Ovary (tissue), 3 donors: ENCODE measurements at regions not wholly inside any gene's neighbourhood (a gene's known extent, or its start where the extent isn't known, plus 50 kb on each side); places are given as distances from the start of the nearest gene placed in this dataset.

ENCODE experiments used
- CTCF ChIP-seq, 3 donors: fragments of 450-650 bp in 2 of 3; fragments of 200-600 bp in 1 of 3; IDR thresholded peaks; one replicate each; pipeline versions ENCODE4 v1.5.1 to v1.8.0; 2016 to 2022; ENCODE audit warnings: antibody characterized with exemption in 3 of 3, mild to moderate bottlenecking in 1 of 3
- POLR2A ChIP-seq: fragments of 450-650 bp; IDR thresholded peaks from one replicate; pipeline ENCODE4 v1.6.1; 2017; ENCODE audit warnings: antibody characterized with exemption, mild to moderate bottlenecking, moderate library complexity
- donor health status: DM: no; HTN: no; CAD: no.

- TF ChIP-seq CTCF (IDR thresholded peaks at IDR 0.05) (no peak), POLR2A (no peak)
Measured at GRCh38 chr20:41989039-41989679, 371.0 kb upstream of the CHD6 start.
